ENCODE measurements at regions not wholly inside any gene's neighbourhood (a gene's known extent, or its start where the extent isn't known, plus 50 kb on each side); places are given as distances from the start of the nearest gene placed in this dataset.

DNA sequence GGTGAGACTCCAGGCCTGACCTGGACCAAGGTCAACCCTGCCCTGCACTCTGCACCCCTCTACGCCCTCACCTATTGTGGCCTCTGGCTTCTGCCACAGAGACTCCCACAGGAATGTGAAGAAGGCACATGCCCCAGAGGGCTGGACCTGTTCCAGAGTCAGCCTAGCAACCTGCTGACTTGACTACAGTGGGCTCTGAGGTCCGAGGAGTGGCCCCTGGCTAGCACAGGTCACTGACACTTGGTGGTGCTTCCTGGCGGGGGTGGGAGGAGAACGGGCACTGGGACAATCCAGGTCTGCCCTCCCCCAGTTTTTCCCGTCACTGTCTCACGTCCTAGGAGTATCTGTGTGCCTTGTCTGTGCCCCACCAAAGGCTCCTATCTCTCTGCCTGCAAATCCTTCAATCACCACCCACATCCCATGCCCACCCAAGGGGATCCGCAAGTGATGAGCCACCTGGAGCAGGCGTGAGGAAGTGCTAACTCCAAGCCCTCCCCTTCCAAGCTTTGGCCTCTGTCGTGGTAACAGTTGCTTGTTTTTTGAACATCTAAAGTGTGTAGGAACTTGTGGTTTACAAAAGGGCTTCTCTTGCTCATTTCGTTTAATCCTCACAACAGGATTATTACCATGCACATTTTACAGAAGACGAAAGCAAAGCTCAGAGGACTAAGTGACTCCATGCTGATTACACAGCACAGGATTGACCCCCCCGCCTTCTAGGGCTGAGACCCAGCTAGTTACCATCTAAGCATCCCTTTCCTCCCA is 86.2 kb downstream of the MCFD2 start:
- no peak for DNase-seq

DNA sequence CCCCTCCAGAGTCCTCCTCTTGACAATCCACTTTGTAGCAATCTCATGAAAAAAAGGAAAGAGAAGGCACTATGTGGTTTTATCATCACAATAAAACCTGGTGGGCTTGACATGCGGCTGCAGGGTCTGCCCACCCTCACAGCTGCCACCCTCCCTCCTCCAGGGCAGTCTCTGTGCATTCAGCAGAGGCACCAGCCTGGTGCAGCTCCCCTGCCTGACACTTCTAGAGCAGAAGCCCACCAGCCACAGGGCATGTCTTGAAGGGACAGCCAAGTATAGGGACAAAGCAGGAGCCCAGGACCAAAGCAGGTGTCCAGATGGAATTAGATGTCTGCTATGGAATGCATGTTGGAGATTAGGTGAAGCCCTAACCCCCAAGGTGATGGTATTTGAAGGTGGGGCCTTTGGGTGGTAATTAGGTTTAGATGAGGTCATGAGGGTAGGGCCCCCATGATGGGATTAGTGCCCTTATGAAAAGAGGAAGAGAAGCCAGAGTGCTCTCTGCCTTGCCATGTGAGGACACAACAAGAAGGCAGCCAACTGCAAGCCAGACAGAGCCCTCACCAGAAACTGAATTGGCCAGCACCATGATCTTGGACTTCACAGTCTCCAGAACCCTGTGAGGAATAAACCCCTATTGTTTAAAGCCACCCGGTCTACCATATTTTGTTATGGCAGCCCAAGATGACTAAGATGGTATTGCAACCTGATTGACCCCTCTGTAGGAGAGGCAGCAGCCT is 86.9 kb downstream of the MCFD2 start:
- no peak for DNase-seq

DNA sequence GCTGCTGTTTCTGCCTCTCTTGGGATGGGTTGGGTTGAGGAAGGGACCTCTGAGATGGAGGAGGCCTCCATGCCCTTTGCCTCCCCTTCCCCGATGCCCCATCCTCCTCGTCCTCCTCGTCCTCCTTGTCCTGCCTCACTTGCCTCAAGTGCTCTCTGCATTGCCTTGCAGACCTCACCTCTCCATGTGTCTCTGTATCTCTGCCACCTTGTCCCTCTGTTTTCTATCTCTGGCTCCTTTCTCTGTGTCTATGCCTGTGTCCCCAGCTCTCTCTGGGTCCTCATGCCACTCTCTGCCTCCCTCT is 87.5 kb downstream of the MCFD2 start:
- DNase-seq: no peak

GRCh38 chr2:46827274-46828134 is 88.1 kb downstream of the MCFD2 start:
- DNase-seq: no peak

DNA sequence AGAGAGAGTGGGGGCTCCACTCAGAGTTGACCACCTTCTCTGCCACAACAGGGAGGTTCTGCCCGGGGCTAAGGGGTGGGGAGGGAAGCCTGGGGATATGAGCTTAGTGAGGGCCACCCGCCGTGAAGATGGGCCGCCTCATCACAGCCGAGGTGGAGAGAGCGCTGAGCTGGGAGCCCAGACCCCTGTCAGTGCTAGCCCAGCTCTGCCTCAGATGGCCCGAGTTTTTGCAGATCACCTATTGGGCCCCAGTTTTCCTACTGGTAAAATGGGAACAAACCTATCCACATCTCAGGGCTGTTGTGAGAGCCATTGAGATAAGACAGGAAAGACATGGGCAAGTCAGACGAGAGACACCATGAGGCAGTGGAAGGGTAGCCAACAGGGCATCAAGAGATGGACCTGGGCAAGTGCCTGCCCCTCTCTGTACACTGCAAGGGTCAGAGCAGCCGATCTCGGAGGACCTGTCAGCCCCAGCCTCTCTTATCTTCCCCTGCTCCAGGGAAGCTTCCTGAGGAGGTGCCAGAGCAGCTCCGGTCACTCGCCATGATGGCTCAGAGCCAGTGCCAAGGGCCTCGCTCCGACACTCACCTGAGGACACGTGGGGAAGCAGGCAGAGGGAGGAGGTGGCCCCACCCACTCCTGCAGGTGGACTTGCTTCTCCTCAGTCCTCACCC is 88.9 kb downstream of the MCFD2 start:
- no peak for DNase-seq

GRCh38 chr2:46825939-46826568 is 89.6 kb downstream of the MCFD2 start:
- DNase-seq: no peak

DNA sequence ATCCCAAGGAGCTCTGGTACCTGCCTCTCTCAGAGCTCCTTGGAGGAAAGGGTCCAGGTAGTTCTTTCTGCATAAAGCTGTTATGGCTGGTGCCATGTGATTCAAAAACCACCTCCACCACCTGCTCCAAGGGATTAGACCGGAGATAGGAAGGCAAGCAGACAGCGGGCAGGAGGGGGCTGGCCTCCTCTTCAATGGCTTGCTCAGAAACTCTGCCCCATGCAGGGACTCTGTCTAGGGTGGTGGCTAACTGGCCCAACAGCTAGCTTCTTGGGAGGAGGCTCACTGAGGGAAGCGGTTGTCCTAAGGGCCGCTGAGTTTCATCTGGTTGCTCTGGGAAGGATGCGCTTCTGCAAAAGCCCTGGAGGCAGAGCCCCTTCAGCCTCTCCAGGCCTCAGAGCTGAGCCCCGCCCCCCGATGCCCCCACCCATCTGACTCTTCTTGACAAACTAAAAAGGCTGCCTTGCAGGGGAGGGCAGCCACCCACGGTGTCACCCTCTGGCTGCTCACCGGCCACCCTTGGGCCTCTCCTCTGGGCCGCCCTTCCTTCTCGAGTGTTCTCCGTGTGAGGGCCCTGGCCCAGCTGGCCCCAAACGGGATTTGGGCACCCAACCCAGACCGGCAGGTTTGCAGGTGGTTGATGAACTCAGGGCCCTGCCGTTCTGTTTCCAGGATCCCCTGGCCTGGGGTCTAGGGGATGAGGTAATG is 90.2 kb downstream of the MCFD2 start:
- no peak for DNase-seq

DNA sequence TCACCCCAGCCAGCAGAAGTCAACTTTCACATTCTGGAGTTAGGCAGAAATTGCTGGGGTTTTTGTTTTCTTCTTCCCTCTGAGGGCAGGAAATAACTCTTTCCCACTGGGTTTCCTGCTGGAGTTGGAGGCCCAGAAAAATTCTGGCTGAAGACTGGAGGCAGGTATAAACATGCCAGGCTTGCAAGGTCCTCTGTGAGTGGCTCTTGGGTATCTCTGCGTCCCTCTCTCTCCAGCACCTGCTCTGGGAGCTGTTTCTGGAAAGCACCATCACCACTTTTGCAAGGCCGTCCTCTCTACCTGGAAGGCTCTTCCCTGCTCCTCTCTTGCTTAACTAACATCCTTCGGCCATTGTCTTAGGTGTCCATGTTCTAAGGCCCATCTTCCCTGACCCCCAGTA is 91.0 kb downstream of the MCFD2 start:
- DNase-seq: no peak

DNA sequence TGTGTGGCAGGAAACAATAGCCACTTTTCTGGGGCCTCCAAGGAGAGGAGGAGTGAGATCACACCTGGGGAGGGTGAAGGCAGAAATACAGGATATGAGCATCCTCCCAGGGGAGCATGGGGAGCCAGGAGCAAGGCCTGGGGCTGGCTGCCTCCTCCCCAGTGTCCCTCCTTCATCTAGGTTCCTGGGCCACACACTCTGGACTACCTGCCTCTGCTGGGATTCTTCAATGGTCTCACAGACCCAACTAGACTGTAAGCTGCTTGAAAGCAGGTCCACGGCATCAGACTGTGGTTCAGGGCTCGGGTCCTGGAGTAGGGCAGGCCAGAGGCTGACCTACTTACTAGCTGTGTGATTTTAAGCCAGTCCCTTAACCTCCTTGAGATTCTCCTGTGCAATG is 94.0 kb downstream of the MCFD2 start:
- DNase-seq: no peak

DNA sequence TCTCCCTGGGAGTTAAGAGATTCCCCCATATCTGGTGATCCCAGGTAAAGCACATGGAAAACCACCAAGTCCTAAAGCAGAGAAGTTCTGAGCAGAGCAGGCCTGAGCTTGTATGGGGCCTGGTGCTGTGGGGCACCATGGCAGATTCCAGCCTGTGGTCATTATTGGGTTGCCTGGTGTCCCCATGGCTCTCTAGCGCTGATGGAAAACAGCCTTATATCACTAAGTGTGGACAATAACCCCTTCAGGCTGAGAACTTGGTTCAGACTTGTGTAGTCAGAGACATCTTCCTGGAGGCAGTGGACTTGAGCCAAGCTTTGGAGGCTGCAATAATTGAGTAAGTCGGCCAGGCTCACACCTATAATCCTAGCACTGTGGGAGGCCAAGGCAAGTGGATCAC is 96.8 kb downstream of the MCFD2 start:
- no peak for DNase-seq

- no peak for DNase-seq
Observed at GRCh38 chr2:46818141-46818621, 97.4 kb downstream of the MCFD2 start.

- no peak for DNase-seq
Observed at GRCh38 chr2:46816846-46817726, 98.5 kb downstream of the MCFD2 start.

- DNase-seq: no peak
Observed at GRCh38 chr2:46816151-46816845, 99.3 kb downstream of the MCFD2 start.

DNA sequence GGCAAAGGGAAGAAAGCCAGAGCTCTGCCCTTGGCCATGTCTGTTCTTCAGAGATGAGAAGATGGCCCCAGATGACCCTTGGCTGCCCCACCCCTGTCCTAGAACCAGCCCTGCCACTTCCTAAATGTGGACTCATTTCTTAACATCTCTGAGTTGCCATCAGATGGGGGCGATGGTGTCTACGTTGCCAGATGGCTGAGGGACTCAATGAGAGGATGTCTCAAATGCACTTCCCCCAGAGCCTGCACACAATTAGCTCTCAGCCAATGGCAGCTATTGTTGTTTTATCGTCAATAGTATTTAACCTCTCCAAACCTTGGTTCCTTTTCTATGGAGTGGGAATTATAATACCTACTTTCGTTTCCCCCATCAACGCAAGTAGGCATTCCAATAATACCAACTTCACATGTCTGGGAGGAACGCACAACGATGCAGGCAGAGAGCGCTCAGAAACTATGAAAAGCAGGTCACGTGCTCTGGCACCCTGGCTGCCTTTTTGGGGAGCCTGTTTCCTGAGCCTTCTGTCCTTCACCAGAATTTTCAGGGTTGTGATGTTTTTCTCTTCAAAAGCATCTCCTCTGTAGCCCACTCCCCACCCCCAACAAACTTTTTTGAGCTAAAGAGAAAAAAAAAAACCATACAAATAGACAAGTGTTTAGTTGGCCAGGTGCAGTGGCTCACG is 100.3 kb downstream of the MCFD2 start:
- DNase-seq: no peak

- peak; percentile 69 for DNase-seq
Observed at GRCh38 chr2:46814160-46814961, 101.2 kb downstream of the MCFD2 start.

DNA sequence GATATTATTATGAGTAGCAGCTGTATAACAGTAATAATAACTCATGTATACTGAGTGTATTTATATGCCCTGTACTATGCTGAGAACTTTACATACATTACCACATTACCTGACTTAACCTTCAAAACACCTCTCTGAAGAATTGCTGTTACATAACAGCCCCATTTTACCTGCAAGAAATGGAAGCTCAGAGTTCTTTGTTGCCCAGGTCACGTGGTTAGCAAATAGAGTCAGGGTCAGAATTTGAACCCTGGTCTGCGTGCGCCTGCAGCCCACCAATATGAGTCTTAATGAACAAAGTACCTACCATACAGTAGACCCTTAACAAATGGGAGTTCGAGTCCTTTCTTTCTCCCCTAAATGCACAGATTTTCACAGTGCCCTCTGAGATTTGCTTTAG is 101.9 kb downstream of the MCFD2 start:
- no peak for DNase-seq

DNA sequence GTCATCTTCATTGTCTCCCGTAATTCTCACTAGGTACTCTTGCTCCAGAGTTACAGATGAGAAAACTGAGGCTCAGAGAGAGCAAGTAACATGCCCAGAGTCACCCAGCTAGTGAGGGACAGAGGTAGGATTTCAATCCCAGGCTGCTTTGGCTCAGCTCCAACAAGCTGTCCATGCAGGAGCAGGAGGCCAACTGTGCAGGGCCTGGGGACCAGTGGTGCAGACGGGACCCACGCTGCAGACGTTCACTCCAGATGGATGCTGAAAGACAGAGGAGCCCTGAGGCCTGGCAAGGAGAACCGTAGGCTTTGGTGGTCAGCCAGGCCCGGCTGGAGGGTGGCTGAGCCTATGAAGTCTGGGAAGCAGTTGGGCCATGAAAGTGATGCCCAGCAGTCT is 102.6 kb downstream of the MCFD2 start:
- peak; percentile 50 for DNase-seq

All from hindlimb muscle (tissue), 1 donor.